Activated B cell treated with CpG ODN at 0.5 μM for 24 hours (primary cell): ENCODE measurements at regions not wholly inside any gene's neighbourhood (a gene's known extent, or its start where the extent isn't known, plus 50 kb on each side); places are given as distances from the start of the nearest gene placed in this dataset.

Experiments used
- ATAC-seq: fragments of 200-7000 bp; cut with Tn5 transposase; one replicate; pipeline ENCODE4 v1.10.0; 2021; ENCODE audit warnings: low read depth, mild to moderate bottlenecking, moderate library complexity
- CTCF ChIA-PET: fragments of 350-600 bp; sonication (Branson Sonifier 250); formaldehyde crosslinking; loops from one replicate; lab custom pipeline; 2021; ENCODE audit warnings: antibody characterized with exemption; lab: Charles Lee
- POLR2A ChIA-PET: fragments of 350-600 bp; sonication (Branson Sonifier 250); formaldehyde crosslinking; loops from one replicate; lab custom pipeline; 2021; ENCODE audit warnings: antibody characterized with exemption; lab: Charles Lee
- DNase-seq: peaks from one replicate; pipeline ENCODE4 v3.0.0; 2022
- H3K27ac Mint-ChIP-seq: one replicate; pipeline ENCODE4 v1.8.0; 2020; ENCODE audit warnings: mixed read lengths
- H3K27me3 Mint-ChIP-seq: one replicate; pipeline ENCODE4 v1.8.0; 2021; ENCODE audit warnings: mixed read lengths
- H3K36me3 Mint-ChIP-seq: one replicate; pipeline ENCODE4 v1.8.0; 2021; ENCODE audit warnings: low read depth, mixed read lengths
- H3K4me1 Mint-ChIP-seq: one replicate; pipeline ENCODE4 v1.8.0; 2021; ENCODE audit warnings: mixed read lengths
- H3K4me3 Mint-ChIP-seq: one replicate; pipeline ENCODE4 v1.8.0; 2020; ENCODE audit warnings: mild to moderate bottlenecking, mixed read lengths
- H3K9me3 Mint-ChIP-seq: one replicate; pipeline ENCODE4 v1.8.0; 2020; ENCODE audit warnings: mixed read lengths
- intact Hi-C: fragments of 100-400 bp; cut with micrococcal nuclease; formaldehyde crosslinking; loops from one replicate; pipeline ENCODE4 v1.15.1; 2024
- TF ChIP-seq, protein P1 (sequence below): fragments of 200-600 bp; IDR thresholded peaks from one replicate; pipeline ENCODE4 v1.8.0; 2022; ENCODE audit warnings: antibody characterized with exemption, mild to moderate bottlenecking

DNA sequence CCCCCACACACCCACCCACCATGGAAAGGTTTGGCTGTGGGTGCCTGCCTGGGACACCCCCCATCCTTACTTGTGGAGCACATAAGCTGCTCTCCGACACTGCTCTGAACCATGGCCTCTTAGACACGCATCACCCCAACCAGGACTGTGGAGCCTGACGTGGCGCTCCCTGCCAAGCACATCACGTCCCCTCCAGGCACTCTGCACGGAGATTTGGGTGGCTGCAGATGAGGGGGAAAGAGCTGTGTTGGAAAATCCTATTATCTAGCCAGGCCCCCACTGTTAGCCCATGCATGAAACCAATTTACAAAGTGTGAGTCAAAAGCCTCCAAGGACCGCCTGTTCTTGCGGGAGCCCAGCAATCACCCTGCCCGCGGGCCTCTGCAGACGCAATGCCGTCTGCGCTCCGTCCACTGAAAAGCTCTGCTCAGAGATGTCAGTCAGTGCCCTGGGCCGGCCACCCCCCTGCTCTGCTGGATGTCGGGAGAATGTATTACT lies 163.4 kb upstream of the NECTIN1 start:
- no peaks in the 10 kb centered on the region for H3K4me1 Mint-ChIP-seq
- no peaks in the 10 kb centered on the region for H3K9me3 Mint-ChIP-seq
- peaks cover 7% of the 10 kb centered on the region for H3K27me3 Mint-ChIP-seq
- ChIA-PET POLR2A (no interaction called here), CTCF (interaction anchor here (0.6 kb wide), 1 partner anchor 18 kb away, joined by 3 read pairs; no protein-coding TSS in a partner anchor)
- intact Hi-C loops: no loop called here
- ATAC-seq: no peak
- no peak overlapping the region for H3K4me3 Mint-ChIP-seq
- no peaks in the 10 kb centered on the region for H3K36me3 Mint-ChIP-seq
- H3K27ac Mint-ChIP-seq: no peak overlapping the region
- TF ChIP-seq, protein P1, sequence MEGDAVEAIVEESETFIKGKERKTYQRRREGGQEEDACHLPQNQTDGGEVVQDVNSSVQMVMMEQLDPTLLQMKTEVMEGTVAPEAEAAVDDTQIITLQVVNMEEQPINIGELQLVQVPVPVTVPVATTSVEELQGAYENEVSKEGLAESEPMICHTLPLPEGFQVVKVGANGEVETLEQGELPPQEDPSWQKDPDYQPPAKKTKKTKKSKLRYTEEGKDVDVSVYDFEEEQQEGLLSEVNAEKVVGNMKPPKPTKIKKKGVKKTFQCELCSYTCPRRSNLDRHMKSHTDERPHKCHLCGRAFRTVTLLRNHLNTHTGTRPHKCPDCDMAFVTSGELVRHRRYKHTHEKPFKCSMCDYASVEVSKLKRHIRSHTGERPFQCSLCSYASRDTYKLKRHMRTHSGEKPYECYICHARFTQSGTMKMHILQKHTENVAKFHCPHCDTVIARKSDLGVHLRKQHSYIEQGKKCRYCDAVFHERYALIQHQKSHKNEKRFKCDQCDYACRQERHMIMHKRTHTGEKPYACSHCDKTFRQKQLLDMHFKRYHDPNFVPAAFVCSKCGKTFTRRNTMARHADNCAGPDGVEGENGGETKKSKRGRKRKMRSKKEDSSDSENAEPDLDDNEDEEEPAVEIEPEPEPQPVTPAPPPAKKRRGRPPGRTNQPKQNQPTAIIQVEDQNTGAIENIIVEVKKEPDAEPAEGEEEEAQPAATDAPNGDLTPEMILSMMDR: no peak
- DNase-seq: no peak

DNA sequence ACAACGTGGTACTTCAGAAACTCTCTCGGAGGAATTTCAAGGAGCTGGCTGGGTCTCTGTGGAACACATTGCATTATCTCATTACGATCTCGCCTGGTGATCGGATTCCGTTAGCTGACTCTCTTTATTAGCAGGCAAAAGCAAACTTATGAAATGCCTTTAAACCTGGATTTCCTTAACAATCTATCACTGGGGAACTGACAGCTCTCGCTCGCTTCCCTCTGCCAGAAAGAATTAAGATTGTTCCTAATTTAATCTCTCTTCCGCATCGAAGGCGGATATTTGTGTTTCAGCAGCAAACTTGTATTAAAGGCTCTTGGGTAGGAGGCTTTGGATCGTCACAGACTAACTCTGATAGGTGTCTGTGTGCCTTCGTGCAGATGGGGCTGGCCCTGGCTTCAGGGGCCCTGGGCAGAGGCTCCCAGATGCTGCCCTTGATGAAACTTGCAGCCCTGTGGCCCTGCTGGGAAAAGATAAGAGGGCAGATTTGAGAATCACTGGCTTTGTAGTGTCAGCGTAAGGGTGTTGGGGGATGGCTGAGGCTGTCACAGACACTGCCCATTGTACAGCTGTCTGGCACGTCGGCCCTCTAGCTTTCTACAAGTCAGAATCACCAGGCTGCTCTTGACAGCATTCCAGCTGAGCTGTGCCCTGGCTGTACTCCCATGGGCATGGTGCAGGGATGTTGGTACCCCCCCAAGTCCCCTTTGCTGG lies 162.2 kb upstream of the NECTIN1 start:
- no peaks in the 10 kb centered on the region for H3K9me3 Mint-ChIP-seq
- no peaks in the 10 kb centered on the region for H3K4me1 Mint-ChIP-seq
- peaks cover 7% of the 10 kb centered on the region for H3K27me3 Mint-ChIP-seq
- POLR2A ChIA-PET: no interaction called here
- no peak overlapping the region for H3K4me3 Mint-ChIP-seq
- TF ChIP-seq, protein P1: no peak
- intact Hi-C loops: no loop called here
- H3K27ac Mint-ChIP-seq: no peak overlapping the region
- DNase-seq: no peak
- ATAC-seq: no peak
- no peaks in the 10 kb centered on the region for H3K36me3 Mint-ChIP-seq
- CTCF ChIA-PET: no interaction called here

DNA sequence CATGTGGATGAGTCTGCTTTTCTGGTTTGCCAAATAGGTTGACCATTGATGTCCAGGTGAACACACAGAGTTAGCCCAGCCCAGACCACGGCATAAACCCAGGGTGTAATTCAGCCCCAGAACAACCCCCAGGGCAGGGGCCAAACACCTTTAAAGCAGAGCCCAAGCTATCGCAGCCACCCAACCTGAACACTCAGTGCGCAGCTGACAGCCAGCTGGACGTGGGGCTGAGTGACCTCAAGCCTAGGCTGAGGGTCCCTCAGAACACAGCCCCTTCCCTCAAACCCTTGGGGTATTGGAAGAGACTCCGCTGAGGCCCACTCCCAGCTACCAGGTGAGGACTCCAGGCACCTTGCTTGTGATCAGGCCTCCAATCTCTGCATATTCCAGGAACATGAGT lies 161.5 kb upstream of the NECTIN1 start:
- TF ChIP-seq, protein P1: no peak
- POLR2A ChIA-PET: no interaction called here
- Mint-ChIP-seq H3K4me3 (no peak overlapping the region), H3K4me1 (no peaks in the 10 kb centered on the region), H3K27ac (no peak overlapping the region), H3K36me3 (no peaks in the 10 kb centered on the region), H3K27me3 (peaks cover 8% of the 10 kb centered on the region), H3K9me3 (no peaks in the 10 kb centered on the region)
- intact Hi-C loops: no loop called here
- no peak for DNase-seq
- CTCF ChIA-PET: no interaction called here
- no peak for ATAC-seq

- intact Hi-C loops: no loop called here
- Mint-ChIP-seq H3K9me3 (no peaks in the 10 kb centered on the region), H3K4me1 (no peaks in the 10 kb centered on the region), H3K27ac (no peak overlapping the region), H3K4me3 (no peak overlapping the region), H3K36me3 (no peaks in the 10 kb centered on the region), H3K27me3 (peaks cover 13% of the 10 kb centered on the region)
- no peak for DNase-seq
- POLR2A ChIA-PET: no interaction called here
- TF ChIP-seq, protein P1: no peak
- CTCF ChIA-PET: no interaction called here
- ATAC-seq: no peak
Measured at GRCh38 chr11:119889728-119890280, 160.8 kb upstream of the NECTIN1 start.

- ChIA-PET CTCF (no interaction called here), POLR2A (no interaction called here)
- ATAC-seq: no peak
- H3K27me3 Mint-ChIP-seq: peaks cover 19% of the 10 kb centered on the region
- H3K4me1 Mint-ChIP-seq: no peaks in the 10 kb centered on the region
- no peaks in the 10 kb centered on the region for H3K9me3 Mint-ChIP-seq
- no peak overlapping the region for H3K4me3 Mint-ChIP-seq
- TF ChIP-seq, protein P1: no peak
- intact Hi-C loops: no loop called here
- H3K27ac Mint-ChIP-seq: no peak overlapping the region
- no peak for DNase-seq
- no peaks in the 10 kb centered on the region for H3K36me3 Mint-ChIP-seq
Measured at GRCh38 chr11:119889111-119889510, 160.1 kb upstream of the NECTIN1 start.
